Ishikawa (cell line): ENCODE measurements at regions not wholly inside any gene's neighbourhood (a gene's known extent, or its start where the extent isn't known, plus 50 kb on each side); places are given as distances from the start of the nearest gene placed in this dataset.

ENCODE experiments used
- CEBPB ChIP-seq: IDR thresholded peaks from 2 replicates; pipeline ENCODE4 v1.6.1; 2012
- CREB1 ChIP-seq: IDR thresholded peaks from 2 replicates; pipeline ENCODE4 v1.6.1; 2012; ENCODE audit warnings: low read depth
- EGR1 ChIP-seq: IDR thresholded peaks from 2 replicates; pipeline ENCODE4 v1.6.1; 2012
- EP300 ChIP-seq: IDR thresholded peaks from 2 replicates; pipeline ENCODE4 v1.6.1; 2012; ENCODE audit warnings: borderline replicate concordance
- REST ChIP-seq: IDR thresholded peaks from 2 replicates; pipeline ENCODE4 v1.6.1; 2012; ENCODE audit warnings: low read depth, mild to moderate bottlenecking
- TAF1 ChIP-seq: IDR thresholded peaks from 2 replicates; pipeline ENCODE4 v1.6.1; 2012; ENCODE audit warnings: low read depth, mild to moderate bottlenecking
- TEAD4 ChIP-seq: IDR thresholded peaks from 2 replicates; pipeline ENCODE4 v1.6.1; 2012
- ZBTB7A ChIP-seq: IDR thresholded peaks from 2 replicates; pipeline ENCODE4 v1.6.1; 2012; ENCODE audit warnings: low read depth

GRCh38 chr4:131316086-131316485, 1833.0 kb upstream of the PCDH10 start:
- TF ChIP-seq EGR1 (no peak), EP300 (no peak), REST (no peak), ZBTB7A (no peak), TEAD4 (no peak), TAF1 (no peak), CREB1 (no peak), CEBPB (no peak)
